GM21529 (cell line): ENCODE measurements at regions not wholly inside any gene's neighbourhood (a gene's known extent, or its start where the extent isn't known, plus 50 kb on each side); places are given as distances from the start of the nearest gene placed in this dataset.

Experiments
- ATAC-seq: cut with Tn5 transposase; IDR thresholded peaks from one replicate; pipeline ENCODE4 v1.9.1; 2021; ENCODE audit not compliant: unreplicated experiment

DNA sequence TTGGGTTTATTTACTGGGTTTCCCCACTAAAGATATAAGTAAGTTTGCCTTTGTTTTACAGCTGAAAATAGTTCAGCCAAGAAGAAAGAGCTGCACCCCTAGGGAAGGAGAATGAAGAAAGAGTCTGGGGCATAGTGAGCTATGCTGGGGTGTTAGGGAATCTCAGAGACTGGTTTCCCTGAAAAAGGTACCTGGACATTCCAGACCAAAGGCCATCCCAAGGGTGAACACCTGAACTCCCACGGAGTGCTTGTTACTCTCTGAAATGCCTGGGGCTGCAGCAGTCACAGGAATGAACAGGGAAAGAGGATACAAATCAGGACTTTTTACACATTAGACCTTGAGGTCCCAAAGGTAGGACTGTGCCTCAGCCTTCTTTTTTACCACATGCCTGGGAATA is 337.6 kb upstream of the SLC10A2 start:
- no peak for ATAC-seq

DNA sequence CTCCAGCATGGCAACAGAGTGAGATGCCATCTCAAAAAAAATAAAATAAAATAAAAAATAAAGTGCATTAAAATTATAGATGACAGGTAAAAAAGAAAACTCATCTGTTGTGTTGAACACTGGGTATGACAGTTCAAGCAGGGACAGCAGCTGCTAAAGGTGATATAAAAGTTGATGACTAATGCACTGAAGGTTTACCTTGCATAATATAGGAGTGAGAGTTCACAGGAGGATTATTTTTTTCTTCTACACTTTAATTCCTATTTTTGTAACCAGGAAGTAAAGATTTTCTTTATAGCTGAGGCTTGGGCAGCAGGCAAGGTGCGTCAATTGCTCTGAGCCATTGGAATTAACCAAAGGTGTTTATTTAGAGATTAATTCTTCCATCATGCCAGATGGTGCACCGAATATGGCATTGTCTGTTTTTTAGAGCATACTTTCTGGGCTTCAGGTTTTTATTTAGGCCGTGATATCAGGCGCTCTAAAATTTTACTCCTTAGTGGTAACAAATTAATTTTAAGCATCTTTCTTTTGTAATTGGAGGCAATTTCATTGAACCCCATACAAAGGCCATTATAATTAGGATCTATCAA is 337.0 kb upstream of the SLC10A2 start:
- ATAC-seq, result no peak

GRCh38 chr13:103395139-103395538 is 328.9 kb upstream of the SLC10A2 start:
- no peak for ATAC-seq

- no peak for ATAC-seq
Observed at GRCh38 chr13:103394618-103395017, 328.4 kb upstream of the SLC10A2 start.

DNA sequence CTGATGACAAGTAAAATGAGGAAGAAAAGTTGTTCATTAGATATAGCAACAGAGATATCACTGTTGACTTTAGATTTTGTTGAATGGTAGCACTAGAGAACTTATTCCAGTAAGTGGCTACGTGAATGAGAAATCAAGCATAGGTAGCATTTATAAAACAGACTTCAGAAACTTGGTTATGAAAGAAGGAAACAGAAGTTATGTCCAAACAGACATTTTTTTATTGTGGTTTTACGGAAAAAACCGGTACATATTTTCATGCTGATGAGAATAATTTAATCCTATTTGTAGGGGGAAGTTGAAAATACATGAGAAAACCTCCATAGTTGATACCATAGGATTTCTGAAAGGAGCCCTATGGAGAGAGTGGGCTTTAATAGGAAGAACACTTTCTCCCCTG is 325.7 kb upstream of the SLC10A2 start:
- no peak for ATAC-seq

DNA sequence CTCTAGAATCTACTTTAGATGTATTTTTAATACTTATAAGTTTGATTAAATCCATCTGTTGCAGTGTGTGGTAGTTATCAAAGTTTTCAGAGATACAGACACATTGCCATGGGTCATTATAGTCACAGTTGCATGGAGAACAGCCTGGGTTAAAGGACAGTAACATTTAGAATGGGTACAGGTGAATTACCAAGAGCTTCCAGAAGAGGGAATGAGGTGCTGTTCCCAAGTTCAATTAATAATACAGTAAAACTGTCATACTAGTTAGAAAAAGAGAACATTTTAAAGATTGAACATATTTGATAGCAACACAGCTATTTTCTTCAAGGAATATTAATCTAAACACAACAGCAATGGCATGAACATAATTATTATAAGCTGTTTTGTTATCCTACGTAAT is 322.6 kb upstream of the SLC10A2 start:
- no peak for ATAC-seq

- no peak for ATAC-seq
Observed at GRCh38 chr13:103386341-103386740, 320.1 kb upstream of the SLC10A2 start.

DNA sequence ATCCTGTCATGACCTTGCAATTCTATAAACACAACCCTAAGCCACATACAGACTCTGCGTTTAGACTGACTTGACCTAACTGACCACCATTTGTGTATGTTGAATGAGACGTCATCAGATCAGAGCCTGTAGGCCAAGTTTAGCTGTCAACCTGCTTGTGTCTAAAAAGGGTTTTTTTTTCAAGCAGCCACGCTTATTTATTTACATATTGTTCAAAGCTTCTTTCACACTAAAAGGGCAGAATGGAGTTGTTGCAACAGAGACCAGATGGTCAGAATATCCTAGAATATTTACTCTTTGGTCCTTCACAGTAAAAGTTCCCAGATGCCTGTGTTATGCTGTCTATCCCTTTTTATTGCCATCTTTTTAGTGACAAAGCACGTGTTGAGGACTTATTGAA is 307.7 kb upstream of the SLC10A2 start:
- ATAC-seq, result no peak

GRCh38 chr13:103371271-103371670 is 305.1 kb upstream of the SLC10A2 start:
- ATAC-seq, result no peak

DNA sequence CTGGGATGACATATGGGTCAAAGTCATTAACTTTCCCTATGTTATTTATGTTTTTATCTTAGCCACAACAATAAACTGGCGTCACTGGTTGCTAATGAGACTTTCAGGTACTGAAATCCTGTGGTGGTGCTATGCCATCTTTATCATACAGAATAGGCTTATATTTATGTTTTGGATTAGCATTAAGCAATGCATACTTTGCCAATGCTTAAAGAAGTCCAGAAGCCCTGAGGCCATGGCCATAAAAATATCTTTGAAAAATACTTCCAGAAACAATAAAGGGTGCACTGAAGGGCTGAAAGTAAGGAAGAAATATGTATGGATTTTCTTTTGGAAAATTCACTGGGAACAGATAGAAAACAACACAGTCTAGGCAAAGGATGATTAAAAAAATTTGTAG is 304.6 kb upstream of the SLC10A2 start:
- no peak for ATAC-seq

GRCh38 chr13:103358255-103358932 is 292.2 kb upstream of the SLC10A2 start:
- no peak for ATAC-seq

DNA sequence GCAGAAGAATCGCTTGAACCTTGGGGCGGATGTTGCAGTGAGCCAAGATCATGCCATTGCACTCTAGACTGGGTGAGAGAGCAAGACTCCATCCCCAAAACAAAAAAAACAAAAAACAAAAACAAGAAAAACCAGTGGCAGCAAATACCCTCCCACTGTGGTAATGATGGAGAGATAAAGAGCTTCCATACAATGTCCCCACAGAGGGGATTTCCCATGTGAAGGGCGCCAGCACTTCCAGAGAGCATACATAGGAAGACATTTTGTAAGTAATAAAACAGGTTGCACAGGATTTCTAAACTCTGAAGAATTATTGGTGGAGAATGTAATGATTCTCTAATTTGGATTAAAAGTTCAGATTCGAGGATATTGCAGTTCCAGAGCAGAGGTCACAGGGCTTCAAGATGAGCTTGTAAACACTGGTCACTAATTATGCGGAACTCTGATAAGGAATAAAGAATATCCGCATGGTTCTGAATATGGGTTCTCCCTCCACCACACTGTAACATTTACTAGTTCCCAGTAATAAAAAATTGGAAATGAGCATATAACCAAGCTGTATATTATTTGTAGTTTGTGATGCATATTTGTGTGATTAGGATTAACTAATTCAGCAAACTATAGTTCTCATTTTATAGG is 290.1 kb upstream of the SLC10A2 start:
- ATAC-seq, result no peak

- no peak for ATAC-seq
Observed at GRCh38 chr13:103354171-103354570, 288.0 kb upstream of the SLC10A2 start.

DNA sequence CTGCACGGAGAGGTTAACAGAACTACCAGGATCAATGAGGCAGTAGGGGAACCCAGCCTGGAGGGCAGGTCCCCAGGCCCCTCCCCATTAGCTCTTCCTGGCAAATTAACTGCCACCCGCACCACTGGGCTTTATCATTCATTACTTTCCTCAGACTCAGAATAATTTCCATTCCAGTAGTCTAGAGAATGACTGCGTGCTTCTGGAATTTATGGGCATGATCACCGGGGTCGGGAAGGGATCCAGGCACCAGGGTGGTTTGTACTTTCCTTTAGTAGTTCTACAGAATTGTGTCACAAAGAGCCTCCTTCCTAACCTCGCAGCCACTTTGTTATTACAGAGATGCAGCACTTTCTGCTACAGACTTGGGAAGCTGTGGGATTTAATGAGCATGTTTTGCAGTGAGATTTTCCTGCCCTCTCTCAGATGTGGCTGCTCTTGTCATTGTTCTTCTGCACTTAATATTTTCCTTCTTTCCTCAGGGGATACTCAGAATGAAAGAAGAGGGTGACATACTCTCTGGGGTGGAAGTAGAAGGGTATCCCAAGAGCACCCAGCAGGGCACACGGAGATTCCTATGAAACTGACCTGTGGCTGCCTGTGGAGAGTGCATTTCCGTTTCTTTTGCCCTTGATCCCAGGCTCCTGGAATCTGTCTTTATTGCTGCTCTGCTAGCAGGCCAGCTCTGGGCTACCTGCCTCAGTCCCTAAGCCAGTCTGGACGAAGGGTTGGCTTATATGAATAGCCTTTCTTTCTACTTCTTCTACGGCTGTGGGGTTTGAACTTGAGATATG is 285.0 kb upstream of the SLC10A2 start:
- ATAC-seq, result no peak

- no peak for ATAC-seq
Observed at GRCh38 chr13:103350147-103350546, 283.9 kb upstream of the SLC10A2 start.

- ATAC-seq, result no peak
Observed at GRCh38 chr13:103349211-103349980, 283.2 kb upstream of the SLC10A2 start.

DNA sequence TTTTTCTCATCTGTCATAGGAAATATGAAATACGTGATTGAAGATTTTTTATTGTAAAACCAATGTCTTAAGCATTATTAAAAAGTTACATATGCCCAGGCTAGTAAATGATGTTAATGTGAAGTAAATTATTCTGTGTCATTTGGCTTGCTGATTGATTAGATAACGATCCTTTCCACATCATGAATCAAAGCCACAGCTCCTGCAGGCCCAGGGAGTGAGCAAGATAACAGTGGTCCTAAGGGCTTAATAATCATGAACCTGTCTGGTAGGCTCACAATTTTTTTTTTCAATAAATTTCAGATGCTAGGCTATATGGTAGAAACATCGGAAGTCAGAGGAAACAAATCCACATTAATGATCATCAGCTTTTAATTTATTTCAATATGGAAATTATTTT is 269.0 kb upstream of the SLC10A2 start:
- ATAC-seq, result no peak

DNA sequence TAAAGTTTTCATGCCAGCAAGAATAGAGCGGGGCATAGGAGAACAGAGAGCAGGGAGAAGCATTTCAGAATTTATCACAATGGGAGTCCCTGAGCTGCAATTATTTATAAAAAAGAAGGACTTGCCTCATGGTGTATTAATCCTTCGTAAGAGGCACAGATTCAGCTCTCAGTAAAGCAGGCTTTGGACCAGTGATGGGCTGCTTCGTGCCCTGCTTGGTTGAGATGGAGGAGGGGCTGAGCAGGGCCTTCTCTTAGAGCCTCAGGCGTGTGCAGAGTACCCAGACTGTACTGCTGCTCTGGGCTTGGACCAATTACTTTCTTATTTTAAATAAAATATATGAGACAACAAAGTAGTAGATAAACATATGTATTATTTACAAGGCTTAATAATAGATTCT is 265.7 kb upstream of the SLC10A2 start:
- no peak for ATAC-seq

DNA sequence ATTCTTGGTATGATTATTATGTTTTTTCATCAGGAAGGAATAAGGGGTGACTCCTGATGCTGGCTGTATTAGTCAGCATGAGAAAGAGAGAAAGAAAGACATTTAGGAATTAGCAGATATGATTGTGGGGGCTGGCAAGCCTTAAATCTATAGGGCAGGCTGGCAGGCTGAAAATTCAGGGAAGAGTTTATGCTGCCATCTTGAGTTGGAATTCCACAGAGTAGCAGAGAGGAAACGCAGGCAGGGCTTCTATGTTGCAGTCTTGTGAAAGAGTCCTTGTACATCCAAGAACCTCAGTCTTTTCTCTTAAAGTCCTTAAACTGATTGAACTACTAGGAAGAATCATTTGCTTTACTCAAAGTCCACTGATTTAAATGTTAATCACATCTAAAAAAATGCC is 262.7 kb upstream of the SLC10A2 start:
- ATAC-seq, result no peak

GRCh38 chr13:103326326-103326725 is 260.1 kb upstream of the SLC10A2 start:
- no peak for ATAC-seq

GRCh38 chr13:103325672-103326071 is 259.5 kb upstream of the SLC10A2 start:
- no peak for ATAC-seq
